ENCODE measurements at regions not wholly inside any gene's neighbourhood (a gene's known extent, or its start where the extent isn't known, plus 50 kb on each side); places are given as distances from the start of the nearest gene placed in this dataset.

DNA sequence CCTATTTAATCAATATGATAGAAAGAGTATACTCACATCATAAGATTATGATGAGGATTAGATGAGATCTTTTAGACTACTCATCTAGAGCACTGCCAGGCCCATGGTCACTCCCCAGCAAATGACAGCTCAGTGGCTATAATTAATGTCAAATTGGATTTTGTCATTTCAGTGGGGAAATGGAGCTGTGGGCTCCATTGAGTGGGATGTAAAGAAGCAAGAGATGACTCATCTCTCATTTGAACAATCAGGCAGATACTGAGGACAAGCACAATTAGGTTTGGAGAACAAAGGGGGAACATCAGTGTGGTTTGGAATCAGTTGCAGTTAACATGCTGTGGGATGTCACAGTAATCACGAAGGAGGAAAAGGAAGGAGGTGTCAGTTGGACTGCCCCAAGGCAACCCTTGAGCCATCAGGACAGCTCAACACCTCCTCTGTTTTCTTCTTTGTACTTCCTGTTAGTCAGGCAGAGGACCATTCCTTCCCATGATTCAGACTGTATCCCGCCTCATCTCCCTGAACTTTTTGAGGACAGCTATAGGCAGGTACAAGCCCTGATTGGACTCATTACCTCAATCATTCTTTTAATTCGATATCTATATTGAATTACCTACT lies 473.7 kb upstream of the ISX start:
- Histone ChIP-seq H2AFZ (ENCODE audit: low read length) (no peak overlapping the region), H3K36me3 (ENCODE audit: control insufficient read depth, insufficient read depth, low read length) (no peaks in the 10 kb centered on the region), H3K4me2 (ENCODE audit: extremely low read depth, insufficient read depth, low read length) (no peak overlapping the region), H3K79me2 (ENCODE audit: control insufficient read depth, insufficient read depth, low read length) (no peaks in the 10 kb centered on the region), H3K4me3 (replicated peaks in 1 of 4; ENCODE audit: control extremely low read depth in 1 of 4, insufficient read depth in 1 of 4, low read depth in 3 of 4, low read length in 4 of 4) (no peak overlapping the region), H3K27me3 (ENCODE audit: control insufficient read depth, insufficient read depth, low read length) (no peaks in the 10 kb centered on the region), H4K20me1 (ENCODE audit: control insufficient read depth, extremely low read depth, insufficient read depth, low read length) (no peaks in the 10 kb centered on the region), H3K27ac (ENCODE audit: insufficient read depth, low read length) (no peak overlapping the region), H3K9ac (ENCODE audit: insufficient read depth, low read length) (no peak overlapping the region), H3K9me3 (ENCODE audit: control insufficient read depth, insufficient read depth, low read depth, low read length) (no peaks in the 10 kb centered on the region), H3K4me1 (ENCODE audit: control insufficient read depth, extremely low read depth, insufficient read depth, low read length) (no peaks in the 10 kb centered on the region)
- DNase-seq (ENCODE audit: low read depth in 2 of 2) = no peak
- TF ChIP-seq, protein P1, sequence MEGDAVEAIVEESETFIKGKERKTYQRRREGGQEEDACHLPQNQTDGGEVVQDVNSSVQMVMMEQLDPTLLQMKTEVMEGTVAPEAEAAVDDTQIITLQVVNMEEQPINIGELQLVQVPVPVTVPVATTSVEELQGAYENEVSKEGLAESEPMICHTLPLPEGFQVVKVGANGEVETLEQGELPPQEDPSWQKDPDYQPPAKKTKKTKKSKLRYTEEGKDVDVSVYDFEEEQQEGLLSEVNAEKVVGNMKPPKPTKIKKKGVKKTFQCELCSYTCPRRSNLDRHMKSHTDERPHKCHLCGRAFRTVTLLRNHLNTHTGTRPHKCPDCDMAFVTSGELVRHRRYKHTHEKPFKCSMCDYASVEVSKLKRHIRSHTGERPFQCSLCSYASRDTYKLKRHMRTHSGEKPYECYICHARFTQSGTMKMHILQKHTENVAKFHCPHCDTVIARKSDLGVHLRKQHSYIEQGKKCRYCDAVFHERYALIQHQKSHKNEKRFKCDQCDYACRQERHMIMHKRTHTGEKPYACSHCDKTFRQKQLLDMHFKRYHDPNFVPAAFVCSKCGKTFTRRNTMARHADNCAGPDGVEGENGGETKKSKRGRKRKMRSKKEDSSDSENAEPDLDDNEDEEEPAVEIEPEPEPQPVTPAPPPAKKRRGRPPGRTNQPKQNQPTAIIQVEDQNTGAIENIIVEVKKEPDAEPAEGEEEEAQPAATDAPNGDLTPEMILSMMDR (conservative IDR thresholded peaks at IDR 0.05 in 1 of 2, IDR thresholded peaks at IDR 0.05 in 1 of 2; ENCODE audit: low read depth in 1 of 2, low read length in 2 of 2) = no peak
- TF ChIP-seq EZH2 (IDR thresholded peaks at IDR 0.05; ENCODE audit: low read length, missing control alignments) = no peak

- Histone ChIP-seq H3K4me3 (replicated peaks in 1 of 4; ENCODE audit: control extremely low read depth in 1 of 4, insufficient read depth in 1 of 4, low read depth in 3 of 4, low read length in 4 of 4) (no peak overlapping the region), H4K20me1 (ENCODE audit: control insufficient read depth, extremely low read depth, insufficient read depth, low read length) (no peaks in the 10 kb centered on the region), H3K27ac (ENCODE audit: insufficient read depth, low read length) (no peak overlapping the region), H3K9ac (ENCODE audit: insufficient read depth, low read length) (no peak overlapping the region), H3K4me2 (ENCODE audit: extremely low read depth, insufficient read depth, low read length) (no peak overlapping the region), H2AFZ (ENCODE audit: low read length) (no peak overlapping the region), H3K4me1 (ENCODE audit: control insufficient read depth, extremely low read depth, insufficient read depth, low read length) (no peaks in the 10 kb centered on the region), H3K9me3 (ENCODE audit: control insufficient read depth, insufficient read depth, low read depth, low read length) (no peaks in the 10 kb centered on the region), H3K27me3 (ENCODE audit: control insufficient read depth, insufficient read depth, low read length) (no peaks in the 10 kb centered on the region), H3K36me3 (ENCODE audit: control insufficient read depth, insufficient read depth, low read length) (no peaks in the 10 kb centered on the region), H3K79me2 (ENCODE audit: control insufficient read depth, insufficient read depth, low read length) (no peaks in the 10 kb centered on the region)
- no peak for DNase-seq (ENCODE audit: low read depth in 2 of 2)
- TF ChIP-seq, protein P1 (conservative IDR thresholded peaks at IDR 0.05 in 1 of 2, IDR thresholded peaks at IDR 0.05 in 1 of 2; ENCODE audit: low read depth in 1 of 2, low read length in 2 of 2) = no peak
- no peak for TF ChIP-seq EZH2 (IDR thresholded peaks at IDR 0.05; ENCODE audit: low read length, missing control alignments)
These were observed 466.4 kb upstream of the ISX start for GRCh38 chr22:34599567-34599966.

- H3K79me2 ChIP-seq (ENCODE audit: control insufficient read depth, insufficient read depth, low read length) = no peaks in the 10 kb centered on the region
- no peak for TF ChIP-seq EZH2 (IDR thresholded peaks at IDR 0.05; ENCODE audit: low read length, missing control alignments)
- TF ChIP-seq, protein P1 (conservative IDR thresholded peaks at IDR 0.05 in 1 of 2, IDR thresholded peaks at IDR 0.05 in 1 of 2; ENCODE audit: low read depth in 1 of 2, low read length in 2 of 2) = no peak
- H3K36me3 ChIP-seq (ENCODE audit: control insufficient read depth, insufficient read depth, low read length) = no peaks in the 10 kb centered on the region
- no peak overlapping the region for H3K27ac ChIP-seq (ENCODE audit: insufficient read depth, low read length)
- no peaks in the 10 kb centered on the region for H3K9me3 ChIP-seq (ENCODE audit: control insufficient read depth, insufficient read depth, low read depth, low read length)
- no peak for DNase-seq (ENCODE audit: low read depth in 2 of 2)
- no peaks in the 10 kb centered on the region for H3K27me3 ChIP-seq (ENCODE audit: control insufficient read depth, insufficient read depth, low read length)
- no peaks in the 10 kb centered on the region for H3K4me1 ChIP-seq (ENCODE audit: control insufficient read depth, extremely low read depth, insufficient read depth, low read length)
- H4K20me1 ChIP-seq (ENCODE audit: control insufficient read depth, extremely low read depth, insufficient read depth, low read length) = no peaks in the 10 kb centered on the region
- H3K9ac ChIP-seq (ENCODE audit: insufficient read depth, low read length) = no peak overlapping the region
- H3K4me2 ChIP-seq (ENCODE audit: extremely low read depth, insufficient read depth, low read length) = no peak overlapping the region
- H3K4me3 ChIP-seq (replicated peaks in 1 of 4; ENCODE audit: control extremely low read depth in 1 of 4, insufficient read depth in 1 of 4, low read depth in 3 of 4, low read length in 4 of 4) = no peak overlapping the region
- H2AFZ ChIP-seq (ENCODE audit: low read length) = no peak overlapping the region
These were observed 461.6 kb upstream of the ISX start for GRCh38 chr22:34604312-34604711.
